Activated naive CD4-positive, alpha-beta T cell treated with Interleukin-2 at 50 U/mL for 16 hours (primary cell): ENCODE measurements at regions not wholly inside any gene's neighbourhood (a gene's known extent, or its start where the extent isn't known, plus 50 kb on each side); places are given as distances from the start of the nearest gene placed in this dataset.

Source experiments
- DNase-seq: peaks from one replicate; pipeline ENCODE4 v3.0.0-alpha.2; 2020

DNA sequence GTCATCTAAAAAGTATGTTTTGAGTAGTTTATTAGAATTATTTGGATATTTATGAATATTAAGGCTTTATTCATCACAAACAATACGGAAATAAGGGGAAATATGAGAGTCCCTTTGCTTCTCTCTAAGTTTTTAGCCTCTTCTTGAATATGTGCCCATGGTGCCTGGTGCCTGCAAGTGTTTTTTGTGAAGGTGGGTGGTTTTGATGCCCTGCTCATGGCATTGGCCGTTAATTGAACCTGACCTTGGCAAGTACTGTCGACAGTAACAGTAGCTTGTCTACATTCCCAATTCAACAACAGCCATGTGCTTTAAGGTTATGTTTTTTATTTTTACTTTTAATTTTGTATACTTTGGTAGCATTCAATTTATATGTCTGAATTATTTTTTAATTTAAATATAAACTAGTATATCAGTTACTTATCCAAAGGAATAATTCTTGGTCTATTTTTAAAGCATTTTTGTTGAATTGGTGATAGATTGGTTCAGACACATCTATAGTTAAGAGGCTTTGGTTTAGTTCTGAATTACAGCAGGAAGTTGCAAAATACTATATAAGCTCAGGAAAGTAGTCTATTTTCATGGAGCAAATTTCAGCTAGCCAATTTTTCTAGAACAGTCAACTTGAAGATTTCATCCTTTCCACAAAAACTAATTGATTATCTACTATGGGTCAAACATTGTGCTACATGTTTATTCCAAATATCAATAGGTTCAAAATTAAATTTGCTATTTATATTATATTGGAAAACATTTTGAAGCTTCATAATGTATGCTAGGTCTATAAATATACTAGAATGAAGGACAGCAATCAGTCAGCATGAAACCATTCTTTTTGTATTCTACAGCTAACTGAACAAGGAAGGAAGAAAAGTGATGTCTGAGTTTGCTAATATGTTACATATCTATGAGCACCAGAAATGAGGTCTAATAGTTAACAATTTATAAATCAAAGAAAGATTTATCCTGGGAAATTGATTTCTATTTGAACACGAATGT lies 184.4 kb downstream of the MRPL39 start:
- no peak for DNase-seq

DNA sequence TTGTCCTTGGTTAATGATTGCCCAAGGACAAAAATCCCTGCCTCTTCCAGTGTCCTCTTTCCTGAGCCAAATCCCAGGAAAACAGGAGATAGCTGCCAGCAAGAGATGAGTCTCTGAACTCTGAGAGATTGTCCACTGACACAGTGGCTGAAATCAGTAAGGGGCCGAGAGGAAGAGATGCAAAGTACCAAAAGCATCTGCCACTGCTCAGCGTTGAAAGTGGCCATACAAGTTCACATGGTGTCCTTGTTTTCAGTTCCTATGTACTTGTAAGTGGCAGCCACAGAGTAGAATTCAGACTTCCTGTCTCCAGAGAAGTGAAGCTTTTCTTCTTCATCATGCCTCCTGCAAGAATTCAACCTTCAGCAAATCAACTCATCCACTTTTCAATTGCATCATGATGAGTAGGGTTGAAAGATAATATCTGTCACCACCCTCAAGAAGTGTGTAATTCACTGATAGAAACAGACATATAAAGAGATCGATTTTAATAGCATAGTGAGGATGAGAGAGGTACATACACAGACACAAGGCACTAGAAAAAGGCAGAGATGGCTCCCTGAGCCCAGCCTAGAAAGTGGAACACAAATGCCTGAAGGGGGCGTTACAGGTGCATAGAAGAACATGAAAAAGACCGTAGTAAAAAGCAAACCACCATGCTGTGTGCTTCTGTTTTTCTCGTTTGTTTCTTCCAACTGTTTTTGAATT lies 185.8 kb downstream of the MRPL39 start:
- DNase-seq, result peak; percentile 65

DNA sequence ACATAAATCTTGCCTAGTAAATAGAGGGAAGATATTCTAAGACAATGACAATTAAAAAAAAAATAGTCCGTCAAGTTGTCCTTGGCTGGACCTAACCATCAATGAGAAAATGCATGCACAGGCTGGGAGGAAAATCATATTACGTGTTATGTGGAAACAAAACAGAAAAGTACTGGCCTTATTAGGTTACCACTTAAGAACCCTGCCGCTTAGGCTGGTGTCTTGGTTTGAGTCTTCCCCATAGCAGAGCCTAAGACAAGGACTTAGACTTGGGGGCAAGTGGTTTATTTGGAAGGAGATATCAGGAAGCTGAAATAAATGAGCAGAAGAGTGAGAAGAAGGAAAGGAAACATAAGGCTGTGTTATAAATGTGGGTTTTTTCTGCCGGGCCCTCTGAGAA lies 186.4 kb downstream of the MRPL39 start:
- DNase-seq, result no peak

DNA sequence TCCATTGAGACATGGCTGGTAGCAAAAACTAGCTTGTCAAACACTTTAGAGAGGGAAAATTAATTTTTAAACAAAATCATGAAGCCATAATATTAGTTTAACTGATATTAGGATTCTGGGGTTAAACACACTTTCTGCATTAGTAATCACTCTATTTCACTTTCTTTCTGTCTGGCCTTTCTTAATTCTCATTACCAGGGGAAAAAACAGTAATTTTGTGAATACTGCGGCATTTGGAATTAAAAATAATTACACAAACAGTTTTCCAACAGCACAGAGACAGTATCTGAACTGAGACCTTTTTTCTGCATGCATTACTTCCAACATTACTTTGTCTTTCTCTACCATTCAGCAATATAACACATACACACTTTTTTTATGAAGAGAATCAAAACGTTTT lies 190.6 kb downstream of the MRPL39 start:
- no peak for DNase-seq

DNA sequence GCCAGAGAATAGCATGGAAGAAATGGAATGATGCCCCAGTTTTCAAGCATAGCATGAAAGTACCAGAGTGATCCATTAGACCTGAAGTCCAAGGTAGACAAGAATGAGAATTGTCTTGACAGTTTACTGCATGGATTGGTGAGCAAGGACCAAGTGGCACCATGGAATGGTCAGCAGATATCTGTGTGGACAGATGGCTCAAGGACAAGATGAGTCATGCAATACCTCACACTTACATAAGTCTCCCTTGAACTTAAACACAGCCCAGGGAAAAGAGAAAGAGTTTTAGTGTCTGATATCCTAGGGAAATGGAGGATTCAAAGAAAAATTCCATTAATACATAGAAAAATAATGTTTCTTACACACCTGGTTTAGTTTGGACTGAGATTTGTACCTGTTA lies 195.2 kb downstream of the MRPL39 start:
- no peak for DNase-seq

DNA sequence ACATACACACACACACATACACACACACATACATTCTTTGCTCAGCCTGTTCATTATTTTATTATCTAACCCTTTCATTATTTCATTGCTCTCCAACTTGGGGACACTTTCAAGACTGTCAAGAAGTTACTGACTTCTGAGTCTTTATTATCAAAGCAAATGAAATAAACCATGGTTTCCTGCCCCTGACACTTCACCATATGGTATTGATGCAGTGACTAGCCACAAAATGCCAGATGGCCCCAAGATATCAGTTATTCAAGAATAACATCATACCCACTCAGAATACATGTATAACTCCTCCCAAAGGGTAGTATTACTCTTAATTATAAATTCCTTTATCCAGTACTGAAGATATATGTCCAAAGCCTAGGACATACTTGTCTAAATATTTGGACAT lies 197.3 kb downstream of the MRPL39 start:
- DNase-seq, result no peak

DNA sequence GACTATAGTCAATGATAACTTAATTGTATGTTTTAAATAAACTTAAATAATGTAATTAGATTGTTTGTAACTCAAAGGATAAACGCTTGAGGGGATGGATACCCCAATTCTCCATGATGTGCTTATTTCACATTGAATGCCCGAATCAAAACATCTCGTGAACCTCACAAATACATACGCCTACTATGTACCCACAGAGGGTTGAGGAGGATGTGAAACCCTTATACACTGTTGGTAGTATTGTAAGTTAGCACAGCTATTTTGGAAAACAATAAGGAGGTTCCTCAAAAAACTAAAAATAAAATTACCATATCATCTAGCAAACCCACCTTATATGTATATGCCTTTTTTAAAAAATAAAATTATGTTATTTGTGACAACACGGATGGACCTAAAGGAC lies 198.6 kb downstream of the MRPL39 start:
- no peak for DNase-seq

DNA sequence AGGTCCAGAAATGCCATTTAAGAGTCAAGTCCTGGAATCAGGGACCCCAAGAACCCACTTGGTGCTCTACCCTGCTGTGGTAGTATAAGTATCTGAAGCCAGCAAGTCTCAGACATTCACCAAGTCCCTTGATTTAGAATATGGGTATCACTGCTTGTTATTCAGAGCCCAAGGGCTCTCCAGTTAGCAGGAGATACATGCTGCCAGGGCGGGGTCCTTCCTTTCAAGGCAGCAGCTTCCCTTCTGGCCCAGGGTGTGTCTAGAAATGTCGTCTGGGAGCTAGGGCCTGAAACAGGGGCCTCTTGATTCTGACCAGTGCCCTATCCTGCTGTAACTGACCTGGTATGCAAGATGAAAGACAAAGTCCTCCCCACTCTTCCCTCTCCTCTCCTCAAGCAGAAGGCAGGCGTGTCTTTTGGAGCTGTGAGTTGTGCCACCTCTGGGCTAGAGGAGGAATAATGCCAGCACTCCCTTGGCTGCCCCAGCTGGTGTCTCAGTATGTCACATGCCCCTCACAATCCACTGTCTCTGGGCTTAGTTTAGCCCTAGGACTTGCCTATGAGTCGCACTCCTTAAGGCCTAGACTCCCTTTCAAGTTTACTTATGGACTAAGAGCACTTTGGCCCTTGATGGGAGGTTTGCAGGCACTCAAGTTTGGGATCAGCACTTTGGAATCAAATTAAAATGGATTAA lies 200.2 kb downstream of the MRPL39 start:
- DNase-seq, result no peak

DNA sequence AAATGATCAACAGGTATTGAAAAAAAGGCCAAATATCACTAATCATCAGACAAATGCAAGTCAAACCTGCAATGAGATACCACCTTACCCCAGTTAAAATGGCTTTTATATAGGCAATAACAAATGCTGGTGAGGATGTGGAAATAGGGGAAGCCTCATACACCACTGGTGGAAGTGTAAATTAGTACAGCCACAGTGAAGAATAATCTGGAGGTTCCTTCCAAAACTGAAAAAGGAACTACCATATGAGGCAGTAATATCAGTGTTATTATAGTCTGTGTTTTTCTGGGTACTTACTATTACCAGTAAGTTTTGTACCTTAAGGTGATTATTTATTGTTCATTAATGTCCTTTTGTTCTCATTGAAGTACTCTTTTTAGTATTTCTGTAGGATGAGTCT lies 201.3 kb downstream of the MRPL39 start:
- no peak for DNase-seq

DNA sequence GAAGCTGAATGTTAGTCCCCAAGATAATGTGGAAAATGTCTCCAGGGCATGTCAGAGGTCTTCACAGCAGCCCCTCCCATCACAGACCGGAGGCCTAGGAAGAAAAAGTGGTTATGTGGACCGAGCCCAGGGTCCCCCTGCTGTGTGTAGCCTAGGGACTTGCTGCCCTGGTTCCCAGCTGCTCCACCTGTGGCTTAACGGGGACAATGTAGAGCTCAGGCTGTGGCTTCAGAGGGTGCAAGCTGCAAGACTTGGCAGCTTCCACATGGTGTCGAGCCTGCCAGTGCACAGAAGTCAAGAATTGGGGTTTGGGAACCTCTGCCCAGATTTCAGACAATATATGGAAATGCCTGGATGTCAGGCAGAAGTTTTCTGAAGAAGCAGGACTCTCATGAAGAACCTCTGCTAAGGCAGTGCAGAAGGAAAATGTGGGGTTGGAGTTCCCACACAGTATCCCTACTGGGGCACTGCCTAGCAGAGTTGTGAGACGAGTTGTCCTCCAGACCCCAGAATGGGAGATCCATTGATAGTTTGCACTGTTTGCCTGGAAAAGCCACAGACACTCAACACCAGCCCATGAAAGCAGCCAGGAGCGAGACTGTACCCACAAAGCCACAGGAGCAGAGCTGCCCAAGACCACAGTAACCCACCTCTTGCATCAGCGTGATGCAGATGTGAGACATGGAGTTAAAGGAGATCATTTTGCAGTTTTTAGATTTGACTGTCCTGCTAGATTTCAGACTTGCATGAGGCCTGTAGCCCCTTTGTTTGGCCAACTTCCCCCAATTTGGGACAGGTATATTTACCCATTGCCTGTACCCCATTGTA lies 204.9 kb downstream of the MRPL39 start:
- no peak for DNase-seq

DNA sequence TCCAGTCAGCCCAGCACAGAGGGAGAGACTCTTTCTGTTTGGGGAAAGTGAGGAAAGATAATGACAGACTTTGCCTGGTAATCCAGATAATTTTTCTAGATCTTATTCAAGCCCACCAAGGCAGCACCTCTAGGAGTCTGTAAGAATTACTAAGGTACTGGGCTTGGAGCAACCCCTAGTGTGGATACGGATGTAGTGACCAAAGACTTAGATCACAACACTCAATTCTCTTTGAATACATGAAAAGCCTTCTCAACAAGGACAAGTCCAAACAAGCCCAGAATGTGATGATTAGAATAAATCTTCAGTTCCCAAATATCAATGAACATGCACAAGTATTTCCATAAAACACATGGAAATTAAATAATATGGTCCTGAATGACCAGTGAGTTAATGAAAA lies 206.9 kb downstream of the MRPL39 start:
- no peak for DNase-seq

DNA sequence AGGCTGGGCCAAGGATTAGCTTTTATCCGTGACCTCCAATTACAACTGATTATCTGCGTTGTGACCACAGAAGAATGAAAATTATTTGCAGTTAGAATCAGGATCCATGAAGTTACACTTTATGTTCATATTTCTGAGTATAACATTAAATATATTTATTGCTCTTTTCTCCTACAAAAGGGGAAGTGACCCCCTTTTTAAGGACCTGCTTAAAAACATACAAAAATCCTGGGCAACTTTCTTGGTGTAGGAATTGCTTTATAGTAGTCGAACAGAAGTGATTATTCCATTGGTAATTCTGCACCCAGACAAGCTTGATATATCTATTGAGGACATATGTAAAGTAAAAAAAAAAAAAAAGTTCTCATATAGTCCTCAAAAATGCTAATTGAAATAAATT lies 208.7 kb downstream of the MRPL39 start:
- DNase-seq, result no peak

DNA sequence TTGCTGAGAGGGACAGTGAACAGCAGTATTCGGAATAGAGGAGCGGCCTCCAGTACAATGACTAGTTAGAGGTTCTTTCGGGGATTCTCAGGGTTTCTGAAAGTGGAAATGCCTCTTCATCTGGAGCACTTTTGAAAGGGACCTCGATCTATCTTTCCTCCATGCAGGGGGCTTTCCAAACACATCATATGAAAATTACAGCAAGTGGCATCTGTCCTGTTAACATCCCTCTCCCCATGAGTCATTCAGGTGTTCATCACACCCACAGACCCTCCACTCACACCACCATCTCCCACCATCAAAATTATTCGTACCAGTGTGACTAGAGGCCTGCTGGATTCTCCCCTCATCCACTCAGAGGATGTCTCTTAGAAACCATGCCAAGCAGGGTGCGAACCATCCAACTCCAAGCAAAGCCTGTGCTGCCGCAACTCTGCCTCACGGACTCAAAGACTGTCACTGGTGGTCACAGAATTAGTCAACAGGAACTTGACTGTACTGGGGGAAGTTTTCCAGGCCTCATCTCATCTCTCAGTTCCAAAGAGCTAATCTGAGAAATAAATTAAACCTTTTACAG lies 211.1 kb downstream of the MRPL39 start:
- DNase-seq, result peak; percentile 80

DNA sequence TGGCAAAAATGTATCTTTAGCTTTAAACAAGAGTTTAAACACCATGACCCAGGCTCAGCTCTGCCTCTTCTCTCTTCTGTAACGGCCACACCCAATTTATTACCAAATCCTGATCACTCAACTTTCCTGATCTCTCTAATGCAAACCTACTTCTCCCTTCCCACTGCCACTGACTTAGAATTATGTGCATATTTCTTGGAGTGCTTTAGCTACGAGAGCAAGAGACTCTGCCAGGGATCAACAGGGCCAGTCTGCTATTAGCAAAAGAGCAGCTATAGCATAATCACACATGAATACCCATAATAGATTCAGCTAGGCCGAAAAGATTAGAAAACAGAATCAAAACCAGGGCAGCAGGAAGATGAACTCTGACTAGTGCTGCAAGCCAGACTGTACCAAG lies 215.5 kb downstream of the MRPL39 start:
- no peak for DNase-seq

DNA sequence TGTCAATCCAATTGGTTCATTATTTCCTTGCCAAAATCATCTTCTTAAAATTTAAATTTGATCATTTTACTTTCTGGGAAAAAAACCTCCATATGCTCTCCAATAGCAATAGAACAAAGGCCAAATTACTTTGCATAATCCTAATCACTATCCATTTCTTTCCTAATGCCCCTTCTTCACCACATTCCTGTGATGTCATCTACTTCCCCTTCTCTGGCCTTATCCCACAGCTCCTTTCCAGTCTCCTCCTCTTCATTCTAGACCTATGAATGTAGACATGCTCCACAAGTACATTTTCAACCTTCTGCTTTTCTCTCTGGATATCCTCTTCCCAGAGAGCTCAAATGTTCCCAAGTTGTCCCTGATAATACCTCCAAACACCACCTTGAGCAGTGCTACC lies 216.6 kb downstream of the MRPL39 start:
- DNase-seq, result no peak

DNA sequence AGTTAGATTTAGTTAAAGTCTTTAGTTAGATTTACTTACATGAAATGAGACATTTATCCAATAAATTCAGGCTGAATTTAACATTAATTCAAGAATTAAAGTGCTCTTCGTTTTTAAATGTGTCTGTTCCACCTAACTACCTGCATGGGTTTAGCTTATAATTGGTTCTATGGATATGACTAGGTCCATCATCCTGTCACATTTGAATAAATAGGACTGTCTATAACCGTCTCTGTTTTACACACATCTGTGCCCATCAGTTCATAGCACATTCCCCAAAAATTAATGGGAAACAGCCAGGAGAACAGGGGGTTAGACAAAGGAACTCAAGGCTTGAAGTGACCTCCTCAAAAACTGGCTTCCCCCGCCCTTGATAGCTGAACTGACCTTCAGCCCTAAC lies 219.6 kb downstream of the MRPL39 start:
- DNase-seq, result no peak

DNA sequence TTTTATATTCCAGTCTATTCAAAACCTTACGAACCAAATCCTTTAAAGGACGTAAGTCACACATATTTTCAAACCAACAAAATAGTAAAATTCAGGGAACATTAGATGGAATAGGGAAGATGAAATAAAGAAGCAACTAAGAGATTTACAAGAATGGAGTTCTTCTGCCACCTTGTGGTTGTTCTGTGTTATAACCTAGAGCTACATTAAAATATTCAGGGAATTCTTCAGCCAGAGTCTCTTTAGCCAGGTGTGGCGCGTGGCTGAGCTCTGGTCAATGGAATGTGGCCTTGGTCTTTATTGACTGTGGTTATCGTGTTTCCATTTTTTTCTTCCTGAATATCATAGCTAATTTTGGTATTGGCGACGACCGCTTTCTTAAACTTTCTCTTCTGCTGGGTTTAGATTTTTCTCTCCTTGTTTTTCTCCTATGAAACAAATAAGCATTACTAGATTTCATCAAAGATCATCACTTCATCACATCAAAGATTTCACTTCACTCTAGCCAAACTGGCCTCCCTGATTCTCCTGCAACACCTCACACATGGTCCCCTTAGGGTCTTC lies 221.3 kb downstream of the MRPL39 start:
- no peak for DNase-seq

DNA sequence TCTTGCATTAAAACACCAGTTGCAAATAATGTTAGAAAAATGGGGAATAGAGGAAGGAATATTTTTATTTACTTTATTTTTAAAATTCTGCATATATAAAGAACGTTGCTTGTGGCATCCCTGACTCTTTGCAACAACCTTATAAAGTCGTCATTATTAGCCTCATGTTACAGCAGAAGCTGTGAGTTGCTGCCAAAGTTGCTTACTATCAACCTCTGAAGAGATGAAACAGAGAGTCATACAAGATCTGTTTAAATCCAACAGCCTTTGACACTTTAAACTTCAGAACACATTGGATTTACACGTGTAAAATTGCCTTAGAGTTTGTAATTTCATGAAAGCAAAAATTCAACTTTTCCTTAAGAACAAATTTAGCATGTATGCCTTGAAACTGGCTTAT lies 221.9 kb downstream of the MRPL39 start:
- DNase-seq, result no peak

DNA sequence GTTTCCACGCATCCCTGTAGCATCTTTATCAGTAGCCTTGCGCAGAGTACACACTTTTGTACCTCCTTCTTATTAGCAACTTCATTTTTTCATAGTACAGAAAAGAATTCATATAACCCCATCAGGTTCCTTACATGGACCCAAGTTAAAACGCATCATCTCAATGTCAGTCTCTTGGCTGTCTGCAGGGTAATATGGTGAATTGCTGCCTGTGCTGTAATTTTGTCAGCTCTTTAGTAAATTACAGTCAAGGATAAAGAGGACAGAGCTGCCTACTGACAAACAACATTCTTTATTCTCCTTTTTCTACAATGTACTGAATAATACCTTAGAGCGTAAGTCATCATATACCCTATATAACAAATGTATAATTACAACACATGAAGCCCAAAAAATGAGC lies 222.5 kb downstream of the MRPL39 start:
- no peak for DNase-seq

DNA sequence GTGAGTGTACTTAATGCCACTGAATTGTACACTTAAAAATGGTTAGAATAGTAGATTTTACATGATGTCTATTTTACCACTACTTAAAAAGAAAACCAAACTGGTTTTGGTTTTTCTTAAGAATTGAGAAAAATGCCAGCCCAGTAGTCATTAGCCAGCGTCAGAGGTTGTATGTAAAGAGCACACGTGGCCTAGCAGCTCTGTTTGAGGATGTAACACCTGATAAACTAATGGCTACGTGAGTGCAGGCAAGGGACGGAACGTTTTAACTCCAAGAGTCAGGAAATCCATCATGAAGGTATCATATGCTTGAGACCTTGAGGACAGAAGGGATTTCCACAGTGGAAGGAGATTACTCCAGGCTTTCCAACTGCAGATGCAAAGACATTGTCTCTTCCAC lies 223.7 kb downstream of the MRPL39 start:
- DNase-seq, result no peak

DNA sequence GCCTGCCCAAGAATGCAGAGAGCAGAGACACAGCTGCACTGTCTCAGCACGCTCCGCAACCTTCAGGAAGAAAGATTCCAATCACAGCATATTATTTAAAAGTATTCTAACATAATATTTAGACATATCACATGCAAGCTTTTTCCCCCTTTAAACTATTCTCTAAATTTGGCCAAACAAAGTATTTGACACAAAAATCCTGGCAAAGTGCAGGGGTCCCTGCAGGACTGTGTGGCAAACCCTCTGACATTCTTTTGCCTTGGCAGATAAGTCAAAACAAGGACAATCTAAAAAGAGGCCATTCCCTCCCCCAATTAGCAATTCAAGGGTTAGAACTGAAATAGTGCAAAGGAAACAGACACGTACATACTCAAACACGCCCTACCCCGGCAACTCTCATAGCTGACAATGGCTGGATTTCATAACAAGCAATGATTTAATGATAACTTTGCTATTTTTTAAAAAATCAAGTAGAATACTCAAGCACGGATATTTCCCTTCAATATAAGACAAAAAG lies 225.3 kb downstream of the MRPL39 start:
- DNase-seq, result no peak

DNA sequence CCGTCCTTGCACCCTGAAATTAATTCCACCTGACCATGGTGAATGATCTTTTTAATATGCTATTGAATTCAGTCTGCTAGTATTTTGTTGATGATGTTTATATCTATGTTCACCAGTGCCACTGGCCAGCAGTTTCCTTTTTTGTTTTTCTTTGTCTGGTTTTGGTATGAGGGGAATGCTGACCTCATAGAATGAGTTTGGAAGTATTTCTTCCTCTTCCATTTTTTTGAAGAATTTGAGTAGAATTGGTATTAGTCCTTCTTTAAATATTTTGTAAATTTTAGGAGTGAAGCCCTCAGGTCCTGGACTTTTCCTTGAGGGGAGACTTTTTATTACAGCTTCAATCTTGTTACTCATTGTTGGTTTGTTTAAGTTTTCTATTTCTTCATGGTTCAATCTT lies 231.6 kb downstream of the MRPL39 start:
- no peak for DNase-seq
